Activated CD8-positive, alpha-beta memory T cell treated with anti-CD3 and anti-CD28 coated beads, Interleukin-2, amount 50 U/mL, for 48 hours (primary cell): ENCODE measurements at regions not wholly inside any gene's neighbourhood (a gene's known extent, or its start where the extent isn't known, plus 50 kb on each side); places are given as distances from the start of the nearest gene placed in this dataset.
A peak's percentile ranks its signal among the peaks of the same experiment; 100 is the strongest.

Source experiments
- DNase-seq: peaks from one replicate; pipeline ENCODE4 v3.0.0-alpha.2; 2020

DNA sequence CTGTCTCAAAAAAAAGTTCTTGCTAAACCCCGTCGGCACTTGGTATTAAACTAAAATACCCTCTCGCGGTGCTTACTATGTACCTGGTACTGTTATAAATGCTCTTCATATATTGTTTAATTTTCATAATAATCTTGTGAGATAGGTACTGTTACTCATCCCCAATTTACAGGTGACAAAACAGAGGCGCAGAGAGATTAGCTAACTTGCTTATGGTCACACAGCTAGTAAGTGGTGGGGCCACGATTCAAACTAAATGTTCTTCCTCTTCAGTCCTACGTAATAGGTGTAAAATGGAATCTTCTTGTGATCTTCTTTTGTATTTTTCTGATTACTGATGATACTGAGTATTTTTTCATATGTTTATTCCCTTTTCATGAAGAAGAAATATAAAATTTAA is 51.3 kb downstream of the TET3 start:
- no peak for DNase-seq

DNA sequence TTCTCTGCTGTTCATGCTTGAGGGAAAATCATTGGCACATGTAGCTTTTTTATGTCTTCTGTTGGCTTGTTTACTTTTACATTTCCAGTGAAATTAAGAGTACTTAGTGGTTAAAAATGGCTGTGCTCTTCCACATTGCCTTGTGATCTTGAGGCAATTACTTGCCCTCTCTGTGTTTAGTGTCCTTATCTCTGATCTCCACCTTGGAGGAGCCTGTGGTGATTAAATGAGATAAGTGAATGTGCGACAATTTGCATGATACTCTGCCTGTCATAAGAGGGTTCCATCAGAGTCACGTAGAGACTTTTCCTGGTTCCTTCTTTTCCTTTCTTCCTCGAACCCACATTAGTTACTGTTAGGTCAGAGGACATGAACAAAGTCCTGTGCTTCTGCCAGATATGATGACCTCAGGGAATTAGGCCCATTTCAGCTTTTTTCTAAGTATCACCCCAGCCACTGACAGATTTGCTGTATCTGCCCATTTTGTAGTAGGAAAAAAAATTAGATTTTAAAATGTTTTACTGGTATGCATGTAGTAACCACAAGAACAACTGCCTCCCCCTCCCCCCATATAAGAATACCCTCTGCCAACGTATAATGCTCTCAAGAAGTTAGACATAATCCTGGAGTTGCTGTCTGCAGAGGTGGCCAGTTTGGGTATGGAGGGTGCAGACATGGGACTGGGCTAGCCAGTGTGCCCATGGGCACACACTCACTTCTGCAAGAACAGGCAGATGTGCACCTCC is 51.9 kb downstream of the TET3 start:
- DNase-seq = no peak

GRCh38 chr2:74037379-74037860 is 52.7 kb downstream of the TET3 start:
- peak; percentile 42 for DNase-seq

DNA sequence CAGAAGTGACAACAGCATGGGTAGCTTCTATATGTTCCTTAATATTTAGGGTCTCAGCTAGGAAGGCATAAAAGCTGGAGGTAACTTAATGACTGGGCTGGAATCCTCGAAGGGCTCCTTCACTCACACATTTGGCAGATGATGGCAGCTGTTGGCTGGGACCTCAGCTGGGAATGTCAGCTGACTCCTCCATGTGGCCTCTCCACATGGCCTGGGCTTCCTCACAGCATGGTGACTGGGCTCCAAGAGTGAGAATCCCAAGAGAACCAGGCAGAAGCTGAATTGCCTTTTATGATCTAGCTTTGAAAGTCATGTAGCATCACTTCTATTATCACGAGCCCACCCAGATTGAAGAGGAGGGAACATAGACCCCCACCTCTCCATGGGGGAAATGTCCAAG is 54.9 kb downstream of the TET3 start:
- no peak for DNase-seq

GRCh38 chr2:74041182-74041581 is 56.5 kb downstream of the TET3 start:
- no peak for DNase-seq

- DNase-seq = no peak
Measured at GRCh38 chr2:74041726-74042125, 57.0 kb downstream of the TET3 start.

DNA sequence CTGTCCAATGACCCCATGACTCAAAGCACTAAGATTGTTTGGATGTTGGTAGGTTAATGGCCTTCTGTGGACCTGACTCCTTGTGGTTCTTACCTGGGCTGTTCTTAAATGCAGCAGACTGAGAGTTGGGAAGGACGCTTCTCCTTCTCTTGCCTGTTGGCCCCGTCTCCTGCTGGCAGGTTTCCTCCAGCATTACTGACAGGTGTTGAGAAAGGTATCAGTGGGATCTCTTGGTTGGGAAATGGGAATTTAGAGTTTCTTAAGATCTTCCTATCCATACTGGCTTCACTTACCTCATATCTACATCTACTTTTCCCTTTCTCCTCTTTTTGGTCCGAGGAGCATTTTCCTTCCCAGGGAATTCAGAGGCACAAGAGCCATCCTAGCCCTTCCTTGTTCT is 57.9 kb downstream of the TET3 start:
- DNase-seq = no peak

DNA sequence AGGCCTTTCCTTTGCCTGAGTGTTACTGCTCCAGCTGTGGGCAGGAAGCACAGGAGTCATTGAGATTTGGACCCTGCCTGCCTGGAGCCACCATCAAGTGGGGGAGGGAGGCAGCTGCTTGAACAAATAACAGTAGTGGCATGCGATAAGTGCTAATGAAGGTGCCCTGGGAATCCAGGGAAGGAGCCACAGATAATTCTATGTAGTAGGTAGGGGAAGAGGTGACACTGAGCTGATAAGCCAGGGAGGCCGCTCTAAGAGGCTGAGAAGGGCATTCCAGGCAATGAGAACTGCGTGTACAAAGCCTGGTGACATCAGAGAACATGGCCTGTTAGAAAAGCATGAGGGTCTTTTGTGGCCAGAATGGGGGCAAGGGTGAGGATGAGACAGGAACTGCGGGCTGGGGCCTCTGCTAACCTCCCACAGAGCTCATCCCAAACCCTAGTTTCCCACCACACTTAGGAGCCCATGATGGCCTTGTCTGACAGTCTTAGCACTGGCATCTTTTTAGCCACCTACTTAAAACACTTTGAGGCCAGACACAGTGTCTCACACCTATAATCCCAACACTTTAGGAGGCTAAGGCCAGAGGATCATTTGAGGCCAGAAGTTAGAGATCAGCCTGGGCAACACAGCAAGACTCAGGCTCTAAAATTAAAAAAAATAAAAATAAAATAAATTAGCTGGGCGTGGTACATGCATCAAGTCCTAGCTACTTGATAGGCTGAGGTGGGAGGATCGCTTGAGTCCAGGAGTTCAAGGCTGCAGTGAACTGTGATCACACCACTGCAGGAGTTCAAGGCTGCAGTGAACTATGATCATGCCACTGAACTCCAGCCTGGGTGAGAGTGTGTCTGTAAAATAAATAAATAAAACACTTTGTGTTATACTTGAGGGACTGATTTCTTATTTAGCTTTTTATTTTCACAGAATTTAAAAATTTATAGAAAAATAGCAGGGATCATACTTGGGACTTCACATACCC is 58.9 kb downstream of the TET3 start:
- peak; percentile 32 for DNase-seq

DNA sequence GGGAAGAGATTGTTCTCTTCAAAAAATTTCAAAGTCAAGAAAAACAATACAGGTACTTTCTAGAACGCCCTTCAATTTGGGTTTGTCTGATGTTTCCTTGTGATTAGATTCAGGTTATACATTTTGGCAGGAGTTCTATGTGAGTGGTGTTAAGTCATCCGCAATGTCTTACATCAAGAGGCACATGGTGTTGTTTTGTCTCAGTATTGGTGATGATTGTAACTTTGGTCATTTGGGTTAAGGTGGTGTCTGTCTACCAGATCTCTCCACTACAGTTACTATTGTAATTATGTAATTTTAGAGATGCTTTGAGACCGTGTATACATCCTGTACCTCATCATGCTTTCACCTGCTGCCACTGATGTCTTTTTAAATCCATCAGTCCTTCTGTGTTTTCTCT is 60.3 kb downstream of the TET3 start:
- DNase-seq = no peak

DNA sequence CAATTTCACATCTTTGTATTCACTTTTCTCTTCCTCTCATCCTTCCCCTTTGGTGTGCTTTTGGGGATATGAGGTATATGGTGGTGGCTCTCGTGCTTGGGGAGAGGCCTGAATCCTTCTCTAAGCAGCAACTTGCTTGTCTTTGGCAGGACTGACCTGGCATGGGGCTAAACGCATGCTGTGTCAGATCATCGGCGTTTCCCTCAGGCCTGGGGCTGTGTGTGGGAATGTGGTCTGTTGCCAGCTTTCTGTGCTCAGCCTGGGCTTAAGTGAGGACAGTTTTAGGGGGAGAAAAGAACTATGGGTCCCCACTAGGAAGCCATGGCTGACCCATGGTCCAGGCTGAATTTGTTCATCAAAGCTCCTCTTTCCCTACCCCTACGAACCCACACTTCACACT is 60.7 kb downstream of the TET3 start:
- peak; percentile 36 for DNase-seq

- DNase-seq = peak; percentile 41
Measured at GRCh38 chr2:74046441-74046840, 61.7 kb downstream of the TET3 start.

GRCh38 chr2:74047152-74047551 is 62.4 kb downstream of the TET3 start:
- peak; percentile 43 for DNase-seq

- DNase-seq = no peak
Measured at GRCh38 chr2:74048147-74048546, 63.4 kb downstream of the TET3 start.

DNA sequence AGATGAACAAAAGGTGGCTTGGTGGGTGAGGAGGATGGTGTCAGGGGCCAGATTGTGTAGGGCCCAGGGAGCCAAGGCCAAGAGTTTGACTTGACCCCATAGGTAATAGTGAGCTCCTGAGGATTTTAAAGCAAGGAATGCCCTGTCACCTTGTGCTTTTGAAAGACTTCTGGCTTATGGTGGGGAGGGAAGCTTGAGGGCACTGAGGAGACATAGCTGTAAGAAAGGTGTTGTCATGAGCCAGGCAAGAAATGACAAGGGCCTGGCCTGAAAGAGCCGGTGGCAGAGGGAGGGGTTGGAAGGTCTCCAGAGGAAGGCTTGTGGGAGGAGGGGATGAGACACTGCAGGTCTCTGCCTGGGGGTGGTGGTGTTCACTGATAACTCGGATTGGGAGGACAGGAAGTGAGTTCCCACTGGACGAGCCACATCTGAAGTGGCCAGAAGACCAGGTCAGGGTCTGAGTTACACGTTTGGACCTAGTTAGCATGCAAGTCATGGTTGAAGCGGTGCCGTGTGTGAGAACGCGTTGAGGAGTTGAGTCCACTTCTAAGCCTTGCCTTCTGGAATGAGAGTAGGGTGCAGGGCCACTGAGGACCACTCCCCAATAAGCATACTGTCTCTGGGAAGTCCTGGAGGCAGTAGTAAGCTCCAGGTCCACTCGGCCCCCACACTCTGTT is 64.3 kb downstream of the TET3 start:
- DNase-seq = peak; percentile 23

DNA sequence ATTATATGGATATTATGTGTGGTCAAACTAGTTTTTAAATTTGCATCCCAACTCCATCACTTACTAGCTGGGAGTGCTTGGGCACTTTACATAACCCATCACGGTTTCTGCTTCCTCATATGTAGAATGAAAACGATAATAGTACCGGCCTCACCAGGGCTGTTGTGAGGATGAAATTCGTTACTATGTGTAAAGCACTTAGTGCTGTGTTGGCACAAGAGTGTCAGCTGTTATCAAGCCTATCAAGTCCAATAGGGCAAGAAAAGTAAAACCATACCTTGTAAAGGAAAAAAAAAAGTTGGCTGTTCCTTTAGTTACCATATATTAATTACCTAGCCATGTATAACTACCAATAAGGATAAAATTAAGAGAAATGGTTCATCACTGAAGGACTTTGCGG is 65.4 kb downstream of the TET3 start:
- DNase-seq = no peak

DNA sequence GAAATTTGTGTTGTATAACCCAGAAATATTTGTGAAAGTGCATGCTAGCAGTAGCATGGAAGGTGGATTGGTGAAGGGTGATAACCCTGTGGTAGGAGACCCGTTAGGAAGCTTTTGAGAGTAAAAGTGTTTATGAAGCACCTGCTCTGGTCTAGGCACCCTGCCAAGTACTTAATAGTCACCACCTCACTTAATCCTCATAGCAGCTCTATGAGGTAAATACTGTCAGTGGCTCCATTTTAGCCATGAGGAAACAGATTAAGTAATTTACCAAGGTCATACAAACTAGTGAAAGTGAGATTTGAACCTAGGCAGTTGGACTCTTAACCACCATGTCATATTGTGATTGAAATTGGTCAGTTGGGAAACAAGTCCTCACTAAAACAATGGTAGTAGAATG is 66.8 kb downstream of the TET3 start:
- no peak for DNase-seq

DNA sequence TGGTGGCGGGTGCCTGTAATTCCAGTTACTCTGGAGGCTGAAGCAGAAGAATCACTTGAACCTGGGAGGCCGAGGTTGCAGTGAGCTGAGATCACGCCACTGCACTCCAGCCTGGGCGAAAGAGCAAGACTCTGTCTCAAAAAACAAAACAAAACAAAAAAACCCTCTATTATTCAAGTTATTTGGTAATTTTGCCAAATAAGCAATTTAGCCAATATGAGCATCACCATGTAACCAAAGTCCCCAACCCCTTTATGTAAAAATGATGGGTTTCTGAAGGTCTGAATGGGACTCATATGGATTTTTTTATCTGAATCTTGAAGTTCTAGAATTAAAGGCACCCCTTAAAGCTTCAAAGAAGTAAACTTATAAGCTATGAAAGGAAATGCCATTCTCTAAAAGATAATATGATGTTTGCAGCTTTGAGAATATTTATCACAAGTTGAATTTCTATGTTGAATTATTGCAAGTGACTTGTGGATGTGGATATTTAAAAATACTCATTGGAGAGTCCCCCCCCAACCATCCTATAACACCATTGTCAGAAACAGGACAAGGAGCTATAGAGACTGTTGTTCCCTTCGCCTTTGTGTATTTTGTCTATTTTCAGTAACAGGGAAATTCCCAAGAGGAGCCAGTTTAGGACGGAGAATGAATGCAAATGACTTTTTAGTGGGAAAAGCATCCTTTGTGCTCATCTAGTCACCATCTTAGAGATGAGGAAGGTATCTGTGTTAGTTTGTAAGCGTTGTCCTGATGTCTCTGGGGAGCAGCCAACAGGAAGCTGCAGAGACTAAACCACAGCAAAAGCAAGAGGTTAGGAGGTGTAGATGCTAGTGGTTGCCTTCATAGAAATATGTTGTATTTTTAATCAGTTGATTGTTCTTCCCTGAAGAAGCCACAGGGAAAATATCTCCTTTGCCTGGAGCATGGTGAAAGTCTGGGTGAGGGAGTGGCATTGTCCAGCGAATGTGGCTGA is 68.3 kb downstream of the TET3 start:
- no peak for DNase-seq

- no peak for DNase-seq
Measured at GRCh38 chr2:74053959-74054715, 69.4 kb downstream of the TET3 start.

- DNase-seq = no peak
Measured at GRCh38 chr2:74059137-74059775, 74.5 kb downstream of the TET3 start.

DNA sequence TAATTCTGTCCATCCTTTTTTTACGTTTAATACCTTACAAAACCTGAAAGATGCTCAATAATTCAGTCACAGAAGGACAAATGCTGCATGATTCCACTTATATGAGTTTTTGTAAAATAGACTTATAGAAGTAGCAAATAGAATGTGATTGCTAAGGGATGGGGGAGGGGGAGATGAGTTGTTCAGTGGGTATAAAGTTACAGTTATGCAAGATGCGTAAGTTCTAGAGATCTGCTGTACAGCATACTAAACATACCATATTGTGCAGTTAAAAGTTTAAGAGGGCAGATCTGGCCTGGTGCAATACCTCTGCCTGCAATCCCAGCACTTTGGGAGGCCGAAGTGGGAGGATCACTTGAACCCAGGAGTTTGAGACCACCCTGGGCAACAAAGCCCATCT is 78.8 kb downstream of the TET3 start:
- no peak for DNase-seq

- no peak for DNase-seq
Measured at GRCh38 chr2:74065456-74065855, 80.7 kb downstream of the TET3 start.
